NCI-H2196 treated with DMSO at 0.1 percent for 48 hours (cell line): ENCODE measurements at regions not wholly inside any gene's neighbourhood (a gene's known extent, or its start where the extent isn't known, plus 50 kb on each side); places are given as distances from the start of the nearest gene placed in this dataset.

Experiments used
- DNase-seq: peaks from one replicate; lab custom pipeline; 2025; ENCODE audit not compliant: unreplicated experiment; lab: John Stamatoyannopoulos, UW

- no peak for DNase-seq
Measured at GRCh38 chr2:71896385-71897136, 251.1 kb downstream of the CYP26B1 start.

- DNase-seq: no peak
Measured at GRCh38 chr2:71895320-71896161, 252.1 kb downstream of the CYP26B1 start.

GRCh38 chr2:71894261-71894660 is 253.4 kb downstream of the CYP26B1 start:
- DNase-seq: no peak

GRCh38 chr2:71893646-71894045 is 254.0 kb downstream of the CYP26B1 start:
- DNase-seq: no peak

- no peak for DNase-seq
Measured at GRCh38 chr2:71892896-71893295, 254.8 kb downstream of the CYP26B1 start.

- DNase-seq: no peak
Measured at GRCh38 chr2:71892423-71892730, 255.3 kb downstream of the CYP26B1 start.

GRCh38 chr2:71891719-71892422 is 255.8 kb downstream of the CYP26B1 start:
- DNase-seq: no peak

GRCh38 chr2:71891155-71891554 is 256.5 kb downstream of the CYP26B1 start:
- no peak for DNase-seq

GRCh38 chr2:71889759-71890684 is 257.6 kb downstream of the CYP26B1 start:
- DNase-seq: no peak

GRCh38 chr2:71888751-71889445 is 258.8 kb downstream of the CYP26B1 start:
- no peak for DNase-seq

GRCh38 chr2:71887196-71887595 is 260.5 kb downstream of the CYP26B1 start:
- no peak for DNase-seq

- DNase-seq: no peak
Measured at GRCh38 chr2:71886241-71886640, 261.4 kb downstream of the CYP26B1 start.

GRCh38 chr2:71884303-71885042 is 263.2 kb downstream of the CYP26B1 start:
- DNase-seq: no peak

GRCh38 chr2:71882949-71883472 is 264.7 kb downstream of the CYP26B1 start:
- peak; percentile 7 for DNase-seq

GRCh38 chr2:71882236-71882946 is 265.3 kb downstream of the CYP26B1 start:
- DNase-seq: no peak

- no peak for DNase-seq
Measured at GRCh38 chr2:71880846-71881610, 266.6 kb downstream of the CYP26B1 start.

- no peak for DNase-seq
Measured at GRCh38 chr2:71880287-71880686, 267.4 kb downstream of the CYP26B1 start.
